ENCODE measurements at regions not wholly inside any gene's neighbourhood (a gene's known extent, or its start where the extent isn't known, plus 50 kb on each side); places are given as distances from the start of the nearest gene placed in this dataset.

- DNase-seq: no peak
Observed at GRCh38 chr15:98146031-98146820, 185.7 kb downstream of the ARRDC4 start.

- no peak for DNase-seq
Observed at GRCh38 chr15:98147415-98147814, 186.9 kb downstream of the ARRDC4 start.

GRCh38 chr15:98150084-98150483 is 189.6 kb downstream of the ARRDC4 start:
- DNase-seq: no peak

GRCh38 chr15:98150536-98150935 is 190.0 kb downstream of the ARRDC4 start:
- DNase-seq: no peak

- no peak for DNase-seq
Observed at GRCh38 chr15:98151096-98151495, 190.6 kb downstream of the ARRDC4 start.

- no peak for DNase-seq
Observed at GRCh38 chr15:98152156-98152555, 191.7 kb downstream of the ARRDC4 start.

- no peak for DNase-seq
Observed at GRCh38 chr15:98154863-98155262, 194.4 kb downstream of the ARRDC4 start.

GRCh38 chr15:98155356-98155755 is 194.9 kb downstream of the ARRDC4 start:
- no peak for DNase-seq

- DNase-seq: no peak
Observed at GRCh38 chr15:98160236-98160635, 199.7 kb downstream of the ARRDC4 start.

GRCh38 chr15:98163319-98164045 is 203.0 kb downstream of the ARRDC4 start:
- DNase-seq: no peak

GRCh38 chr15:98164571-98164970 is 204.1 kb downstream of the ARRDC4 start:
- DNase-seq: no peak

GRCh38 chr15:98164986-98165385 is 204.5 kb downstream of the ARRDC4 start:
- DNase-seq: no peak

GRCh38 chr15:98167722-98168268 is 207.3 kb downstream of the ARRDC4 start:
- DNase-seq: no peak

- DNase-seq: no peak
Observed at GRCh38 chr15:98169551-98169950, 209.0 kb downstream of the ARRDC4 start.

GRCh38 chr15:98174286-98174685 is 213.8 kb downstream of the ARRDC4 start:
- DNase-seq: no peak

- DNase-seq: no peak
Observed at GRCh38 chr15:98174841-98175240, 214.3 kb downstream of the ARRDC4 start.

GRCh38 chr15:98177966-98178592 is 217.6 kb downstream of the ARRDC4 start:
- DNase-seq: no peak

GRCh38 chr15:98178861-98179260 is 218.4 kb downstream of the ARRDC4 start:
- no peak for DNase-seq

- no peak for DNase-seq
Observed at GRCh38 chr15:98187549-98187948, 227.0 kb downstream of the ARRDC4 start.

GRCh38 chr15:98190914-98191313 is 230.4 kb downstream of the ARRDC4 start:
- no peak for DNase-seq

GRCh38 chr15:98195796-98196195 is 235.3 kb downstream of the ARRDC4 start:
- DNase-seq: no peak

GRCh38 chr15:98196371-98196770 is 235.9 kb downstream of the ARRDC4 start:
- no peak for DNase-seq

GRCh38 chr15:98202256-98202655 is 241.8 kb downstream of the ARRDC4 start:
- DNase-seq: no peak
